HG03135 (cell line): ENCODE measurements at regions not wholly inside any gene's neighbourhood (a gene's known extent, or its start where the extent isn't known, plus 50 kb on each side); places are given as distances from the start of the nearest gene placed in this dataset.
"Not testable (repeated sequence)": the region's sequence is repeated elsewhere in the genome, so short reads cannot be mapped to it uniquely, and the experiment has no call there.

ENCODE experiments used
- ATAC-seq: cut with Tn5 transposase; IDR thresholded peaks from one replicate; pipeline ENCODE4 v1.9.1; 2021; ENCODE audit warnings: mild to moderate bottlenecking, moderate library complexity; ENCODE audit not compliant: unreplicated experiment

- no peak for ATAC-seq
These were observed 162.0 kb upstream of the ATP6AP2 start for GRCh38 chrX:40418813-40419195.

GRCh38 chrX:40418146-40418812, 162.5 kb upstream of the ATP6AP2 start:
- ATAC-seq, result no peak

GRCh38 chrX:40415675-40416074, 165.1 kb upstream of the ATP6AP2 start:
- ATAC-seq, result no peak

- ATAC-seq, result no peak
These were observed 166.4 kb upstream of the ATP6AP2 start for GRCh38 chrX:40414335-40414734.

- no peak for ATAC-seq
These were observed 169.2 kb upstream of the ATP6AP2 start for GRCh38 chrX:40411340-40412111.

- no peak for ATAC-seq
These were observed 169.9 kb upstream of the ATP6AP2 start for GRCh38 chrX:40410859-40411258.

GRCh38 chrX:40406330-40406859, 174.4 kb upstream of the ATP6AP2 start:
- no peak for ATAC-seq

GRCh38 chrX:40405399-40405798, 175.4 kb upstream of the ATP6AP2 start:
- no peak for ATAC-seq

GRCh38 chrX:40403757-40404156, 177.0 kb upstream of the ATP6AP2 start:
- ATAC-seq, result no peak

- ATAC-seq, result no peak
These were observed 177.8 kb upstream of the ATP6AP2 start for GRCh38 chrX:40402831-40403533.

- ATAC-seq, result no peak
These were observed 185.7 kb upstream of the ATP6AP2 start for GRCh38 chrX:40395102-40395501.

GRCh38 chrX:40394302-40394701, 186.5 kb upstream of the ATP6AP2 start:
- ATAC-seq, result no peak

- no peak for ATAC-seq
These were observed 188.2 kb upstream of the ATP6AP2 start for GRCh38 chrX:40392599-40392998.

GRCh38 chrX:40391662-40392061, 189.1 kb upstream of the ATP6AP2 start:
- ATAC-seq, result no peak

- ATAC-seq, result no peak
These were observed 191.2 kb upstream of the ATP6AP2 start for GRCh38 chrX:40389555-40389954.

GRCh38 chrX:40388441-40388840, 192.3 kb upstream of the ATP6AP2 start:
- ATAC-seq, result no peak

GRCh38 chrX:40387869-40388268, 192.9 kb upstream of the ATP6AP2 start:
- ATAC-seq, result not testable (repeated sequence)

GRCh38 chrX:40387311-40387710, 193.5 kb upstream of the ATP6AP2 start:
- ATAC-seq, result not testable (repeated sequence)

GRCh38 chrX:40385682-40386081, 195.1 kb upstream of the ATP6AP2 start:
- ATAC-seq, result no peak

- no peak for ATAC-seq
These were observed 195.5 kb upstream of the ATP6AP2 start for GRCh38 chrX:40385256-40385655.

- no peak for ATAC-seq
These were observed 196.8 kb upstream of the ATP6AP2 start for GRCh38 chrX:40383969-40384368.

- ATAC-seq, result no peak
These were observed 197.4 kb upstream of the ATP6AP2 start for GRCh38 chrX:40383360-40383759.
